ENCODE measurements at regions not wholly inside any gene's neighbourhood (a gene's known extent, or its start where the extent isn't known, plus 50 kb on each side); places are given as distances from the start of the nearest gene placed in this dataset.

GRCh38 chr2:34419856-34420255 is 820.8 kb upstream of the FAM98A start:
- ChIA-PET CTCF (no interaction called here), POLR2A (no interaction called here)

GRCh38 chr2:34416856-34417255 is 817.8 kb upstream of the FAM98A start:
- POLR2A ChIA-PET, result no interaction called here
- CTCF ChIA-PET, result no interaction called here

- ChIA-PET CTCF (no interaction called here), POLR2A (no interaction called here)
Observed at GRCh38 chr2:34414856-34415255, 815.8 kb upstream of the FAM98A start.

- ChIA-PET CTCF (no interaction called here), POLR2A (no interaction called here)
Observed at GRCh38 chr2:34408100-34408499, 809.0 kb upstream of the FAM98A start.

- POLR2A ChIA-PET, result no interaction called here
- CTCF ChIA-PET, result no interaction called here
Observed at GRCh38 chr2:34403512-34403911, 804.4 kb upstream of the FAM98A start.

GRCh38 chr2:34402376-34402775 is 803.3 kb upstream of the FAM98A start:
- POLR2A ChIA-PET, result no interaction called here
- CTCF ChIA-PET, result no interaction called here

- POLR2A ChIA-PET, result no interaction called here
- CTCF ChIA-PET, result no interaction called here
Observed at GRCh38 chr2:34401186-34401585, 802.1 kb upstream of the FAM98A start.

GRCh38 chr2:34388446-34388845 is 789.3 kb upstream of the FAM98A start:
- POLR2A ChIA-PET, result no interaction called here
- CTCF ChIA-PET, result no interaction called here

- ChIA-PET POLR2A (no interaction called here), CTCF (no interaction called here)
Observed at GRCh38 chr2:34387536-34387935, 788.4 kb upstream of the FAM98A start.

- ChIA-PET CTCF (no interaction called here), POLR2A (no interaction called here)
Observed at GRCh38 chr2:34379586-34379985, 780.5 kb upstream of the FAM98A start.

GRCh38 chr2:34373586-34374233 is 774.6 kb upstream of the FAM98A start:
- ChIA-PET POLR2A (no interaction called here), CTCF (no interaction called here)

GRCh38 chr2:34372967-34373366 is 773.9 kb upstream of the FAM98A start:
- ChIA-PET CTCF (no interaction called here), POLR2A (no interaction called here)

GRCh38 chr2:34371711-34372110 is 772.6 kb upstream of the FAM98A start:
- ChIA-PET POLR2A (no interaction called here), CTCF (no interaction called here)

- ChIA-PET CTCF (no interaction called here), POLR2A (no interaction called here)
Observed at GRCh38 chr2:34368304-34368703, 769.2 kb upstream of the FAM98A start.

GRCh38 chr2:34365932-34366331 is 766.8 kb upstream of the FAM98A start:
- ChIA-PET CTCF (no interaction called here), POLR2A (no interaction called here)

GRCh38 chr2:34365512-34365911 is 766.4 kb upstream of the FAM98A start:
- ChIA-PET POLR2A (no interaction called here), CTCF (no interaction called here)

GRCh38 chr2:34353509-34354113 is 754.5 kb upstream of the FAM98A start:
- POLR2A ChIA-PET, result no interaction called here
- CTCF ChIA-PET, result no interaction called here

GRCh38 chr2:34349527-34349926 is 750.4 kb upstream of the FAM98A start:
- CTCF ChIA-PET, result no interaction called here
- POLR2A ChIA-PET, result no interaction called here

- ChIA-PET CTCF (no interaction called here), POLR2A (no interaction called here)
Observed at GRCh38 chr2:34345030-34345429, 745.9 kb upstream of the FAM98A start.

- ChIA-PET POLR2A (no interaction called here), CTCF (no interaction called here)
Observed at GRCh38 chr2:34340307-34340706, 741.2 kb upstream of the FAM98A start.

- POLR2A ChIA-PET, result no interaction called here
- CTCF ChIA-PET, result no interaction called here
Observed at GRCh38 chr2:34337735-34338134, 738.6 kb upstream of the FAM98A start.

GRCh38 chr2:34332813-34333212 is 733.7 kb upstream of the FAM98A start:
- POLR2A ChIA-PET, result no interaction called here
- CTCF ChIA-PET, result no interaction called here

- CTCF ChIA-PET, result no interaction called here
- POLR2A ChIA-PET, result no interaction called here
Observed at GRCh38 chr2:34320056-34320455, 721.0 kb upstream of the FAM98A start.
